Fibroblast of the aortic adventitia (primary cell): ENCODE measurements at regions not wholly inside any gene's neighbourhood (a gene's known extent, or its start where the extent isn't known, plus 50 kb on each side); places are given as distances from the start of the nearest gene placed in this dataset.

Experiments used
- DNase-seq: peaks from one replicate; pipeline ENCODE4 v3.0.0-alpha.2; 2010; ENCODE audit warnings: low read depth
- H3K4me3 ChIP-seq: 2 replicates; pipeline ENCODE4 v1.5.1; 2011; ENCODE audit warnings: low read depth, mild to moderate bottlenecking, control low read depth, low read length, moderate library complexity
- TF ChIP-seq, protein P1 (sequence below): IDR thresholded peaks from 2 replicates; pipeline ENCODE4 v1.5.1; 2011; ENCODE audit warnings: mild to moderate bottlenecking, low read length, control low read depth, inconsistent platforms; ENCODE audit not compliant: insufficient read depth

DNA sequence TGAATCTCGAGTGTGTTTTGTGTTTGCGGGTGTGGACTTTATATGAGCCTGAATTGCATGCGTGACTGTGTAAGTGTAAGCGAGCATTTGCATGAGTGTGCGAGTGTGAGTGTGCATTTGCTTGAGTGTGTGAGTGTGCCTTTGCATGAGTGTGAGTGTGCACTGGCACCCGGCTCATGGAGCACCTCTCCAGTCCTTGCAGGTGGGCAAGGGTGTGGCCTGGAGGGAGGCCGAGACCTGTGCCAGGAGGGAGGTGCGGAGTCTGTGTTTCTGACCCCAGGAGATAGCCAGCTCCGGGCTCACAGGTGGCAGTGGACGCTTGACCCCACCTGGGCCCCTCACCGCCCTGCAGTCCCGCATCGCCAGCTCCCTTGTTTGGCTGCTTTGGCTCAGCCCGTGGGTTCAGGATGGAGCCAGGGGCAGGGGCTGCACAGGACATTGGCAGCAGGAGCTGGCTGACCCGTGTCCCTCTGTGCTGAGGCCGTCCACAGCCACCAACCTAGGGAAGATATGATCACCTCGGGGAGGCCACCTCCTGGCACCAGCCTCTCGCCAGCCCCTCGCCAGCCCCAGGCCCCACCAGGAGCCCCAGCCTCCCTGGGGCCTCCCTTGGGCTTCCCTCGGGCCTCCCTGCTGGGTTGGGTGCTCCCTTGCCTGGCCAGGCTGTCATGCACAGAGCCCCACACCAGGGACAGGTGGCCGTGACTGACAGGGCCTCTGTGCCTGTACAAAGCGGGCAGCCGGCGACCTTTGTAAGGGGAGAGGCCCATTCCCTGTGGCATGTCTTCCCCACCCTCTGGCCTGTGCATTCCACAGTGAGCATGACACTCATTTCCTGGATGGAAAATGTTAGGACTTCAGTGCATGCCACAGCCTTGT, 81.6 kb downstream of the PTGR3 start:
- H3K4me3 ChIP-seq, result no peak overlapping the region
- no peak for DNase-seq
- TF ChIP-seq, protein P1, sequence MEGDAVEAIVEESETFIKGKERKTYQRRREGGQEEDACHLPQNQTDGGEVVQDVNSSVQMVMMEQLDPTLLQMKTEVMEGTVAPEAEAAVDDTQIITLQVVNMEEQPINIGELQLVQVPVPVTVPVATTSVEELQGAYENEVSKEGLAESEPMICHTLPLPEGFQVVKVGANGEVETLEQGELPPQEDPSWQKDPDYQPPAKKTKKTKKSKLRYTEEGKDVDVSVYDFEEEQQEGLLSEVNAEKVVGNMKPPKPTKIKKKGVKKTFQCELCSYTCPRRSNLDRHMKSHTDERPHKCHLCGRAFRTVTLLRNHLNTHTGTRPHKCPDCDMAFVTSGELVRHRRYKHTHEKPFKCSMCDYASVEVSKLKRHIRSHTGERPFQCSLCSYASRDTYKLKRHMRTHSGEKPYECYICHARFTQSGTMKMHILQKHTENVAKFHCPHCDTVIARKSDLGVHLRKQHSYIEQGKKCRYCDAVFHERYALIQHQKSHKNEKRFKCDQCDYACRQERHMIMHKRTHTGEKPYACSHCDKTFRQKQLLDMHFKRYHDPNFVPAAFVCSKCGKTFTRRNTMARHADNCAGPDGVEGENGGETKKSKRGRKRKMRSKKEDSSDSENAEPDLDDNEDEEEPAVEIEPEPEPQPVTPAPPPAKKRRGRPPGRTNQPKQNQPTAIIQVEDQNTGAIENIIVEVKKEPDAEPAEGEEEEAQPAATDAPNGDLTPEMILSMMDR, result no peak

DNA sequence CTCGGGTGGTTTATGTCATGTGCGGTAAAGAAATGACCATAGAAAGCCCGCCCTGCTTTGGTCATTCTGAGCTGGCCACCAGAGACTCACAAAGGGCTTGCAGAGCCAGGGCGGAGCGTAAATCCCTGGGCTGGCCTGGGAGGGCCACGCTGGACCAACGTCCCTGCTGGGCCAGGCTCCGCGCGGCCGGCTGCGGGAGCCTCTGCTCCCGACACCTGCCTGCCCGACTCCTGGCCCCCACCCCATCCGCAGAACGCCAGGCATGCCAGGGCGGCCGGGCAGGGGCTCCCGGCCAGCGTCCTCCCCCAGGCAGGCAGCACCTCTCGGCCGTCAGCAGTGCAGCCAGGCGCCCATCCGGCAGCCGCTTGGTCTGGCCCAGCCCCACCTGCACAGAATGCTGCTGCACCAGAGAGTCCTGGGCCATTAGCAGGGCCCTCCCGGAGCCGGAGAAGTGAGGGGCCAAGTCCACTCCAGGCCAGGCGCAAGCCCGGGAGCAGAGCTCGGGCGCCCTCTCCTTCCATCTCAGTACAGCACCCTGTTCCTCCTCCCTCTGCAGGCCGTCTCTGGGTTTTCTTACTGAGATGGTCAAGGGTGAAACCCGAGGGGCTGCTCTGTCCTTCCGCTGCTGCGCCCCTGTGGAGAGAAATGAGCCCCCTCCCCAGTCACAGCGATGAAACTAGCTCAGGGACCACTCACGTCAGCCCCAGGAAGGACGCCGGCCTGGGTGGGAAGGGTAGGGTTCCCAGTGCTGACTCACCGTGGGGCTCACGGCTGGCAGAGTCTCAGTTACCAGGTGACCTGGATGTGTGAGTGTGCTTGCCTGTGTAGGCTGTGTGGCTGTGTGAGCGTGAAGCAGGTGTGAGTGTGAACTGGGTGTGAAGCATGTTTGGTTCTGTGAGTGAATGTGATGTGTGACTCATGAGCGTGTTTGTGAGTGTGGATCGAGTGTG, 83.3 kb downstream of the PTGR3 start:
- no peak overlapping the region for H3K4me3 ChIP-seq
- no peak for DNase-seq
- TF ChIP-seq, protein P1, result no peak

DNA sequence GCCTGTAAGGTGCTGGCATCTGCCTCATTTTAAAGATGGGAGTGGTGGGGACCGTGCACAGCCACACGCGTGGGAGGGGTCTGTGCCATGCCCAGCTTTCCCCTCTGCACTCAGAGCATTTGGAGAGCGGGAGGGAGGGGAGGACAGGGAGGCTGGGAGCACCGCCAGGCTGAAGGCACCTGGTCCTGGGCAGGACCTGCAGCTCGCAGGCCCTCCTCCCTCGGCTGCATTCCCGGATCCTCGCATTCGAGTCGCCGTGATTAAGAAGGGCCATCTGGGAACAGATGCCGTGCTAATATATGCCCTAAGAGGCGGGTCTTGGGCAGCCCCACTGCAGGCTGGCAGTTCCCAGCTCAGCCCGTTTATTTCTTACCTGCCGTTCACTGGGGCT, 84.0 kb downstream of the PTGR3 start:
- H3K4me3 ChIP-seq, result no peak overlapping the region
- DNase-seq, result no peak
- TF ChIP-seq, protein P1, result no peak

DNA sequence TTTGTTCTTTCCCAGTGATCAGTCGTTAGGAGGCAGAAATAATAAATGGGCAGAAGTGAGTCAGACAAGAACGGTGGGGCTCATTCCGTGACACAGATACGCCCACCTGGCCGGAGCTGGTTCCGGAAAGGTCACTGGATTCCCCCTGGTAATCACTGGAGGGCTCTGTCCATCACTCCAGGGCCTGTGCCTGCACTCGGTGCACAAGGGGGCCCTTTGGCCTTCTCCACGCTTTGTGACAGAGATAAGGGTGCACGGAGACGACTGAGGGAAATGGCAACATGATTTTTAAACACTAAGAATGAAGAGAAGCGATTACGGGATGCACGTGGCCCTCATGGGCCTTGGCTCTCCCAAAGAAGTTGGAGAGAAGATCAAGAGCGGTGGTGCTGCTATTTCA, 84.4 kb downstream of the PTGR3 start:
- TF ChIP-seq, protein P1, result no peak
- H3K4me3 ChIP-seq, result no peak overlapping the region
- no peak for DNase-seq

DNA sequence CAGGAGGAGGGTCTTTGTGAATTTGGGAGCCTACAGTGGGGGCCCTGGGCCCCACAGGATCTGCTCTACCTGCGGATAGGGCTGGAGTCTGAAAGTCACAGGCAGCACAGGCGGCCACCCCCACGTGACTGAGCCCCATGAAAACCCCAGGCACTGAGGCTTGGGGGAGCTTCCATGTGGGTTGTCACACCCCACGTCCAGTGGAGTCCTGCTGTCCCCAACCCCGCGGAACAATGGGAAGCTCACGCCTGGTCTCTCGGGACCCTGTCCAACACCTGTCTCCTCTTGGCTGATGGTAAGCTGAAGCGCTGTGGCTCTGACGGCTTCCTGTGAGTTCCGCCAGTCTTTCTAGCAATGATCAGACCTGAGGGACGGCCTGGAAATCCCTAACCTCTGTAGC, 85.8 kb downstream of the PTGR3 start:
- no peak for DNase-seq
- no peak overlapping the region for H3K4me3 ChIP-seq
- TF ChIP-seq, protein P1, result no peak

DNA sequence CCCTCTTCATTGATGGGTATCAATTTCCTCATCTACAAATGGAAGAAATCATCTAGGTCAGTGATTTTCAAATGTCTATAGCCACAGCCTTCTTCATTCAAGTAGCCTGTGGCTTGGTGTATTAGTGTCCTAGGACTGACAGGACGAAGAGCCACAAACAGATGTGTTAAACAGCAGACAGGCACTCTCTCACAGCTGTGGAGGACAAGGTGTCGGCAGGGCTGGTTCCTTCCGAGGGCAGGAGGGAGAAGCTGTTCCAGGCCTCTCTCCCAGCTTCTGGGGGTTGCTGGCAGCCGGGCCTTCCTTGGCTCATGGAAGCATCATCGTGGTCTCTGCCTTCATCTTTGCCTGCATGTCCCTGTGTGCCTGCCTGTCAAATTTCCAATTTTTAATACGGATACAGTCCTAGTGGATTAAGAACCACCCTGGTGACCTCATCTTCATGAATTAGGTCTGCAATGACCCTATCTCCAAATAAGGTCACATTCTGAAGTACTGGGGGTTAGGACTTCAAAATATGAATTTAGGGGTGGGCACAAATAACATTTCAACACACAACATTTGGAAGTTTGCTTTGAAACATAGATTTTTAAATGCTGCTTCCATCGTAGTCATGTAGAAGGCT, 86.5 kb downstream of the PTGR3 start:
- H3K4me3 ChIP-seq, result no peak overlapping the region
- TF ChIP-seq, protein P1, result no peak
- DNase-seq, result no peak
